MM.1S (cell line): ENCODE measurements at regions not wholly inside any gene's neighbourhood (a gene's known extent, or its start where the extent isn't known, plus 50 kb on each side); places are given as distances from the start of the nearest gene placed in this dataset.

Source experiments
- CTCF ChIP-seq: fragments of 300-600 bp; sonication (generic); IDR thresholded peaks from 2 replicates; pipeline ENCODE4 v1.5.1; 2016; ENCODE audit warnings: antibody characterized with exemption, low read length, mixed read lengths
- EZH2 ChIP-seq: fragments of 300-600 bp; sonication (generic); optimal IDR thresholded peaks from 2 replicates; pipeline ENCODE3; 2017; ENCODE audit warnings: low read depth, mild to moderate bottlenecking, antibody characterized with exemption, low read length, mixed read lengths

- TF ChIP-seq CTCF (no peak), EZH2 (no peak)
Measured at GRCh38 chr18:76750269-76750668, 72.1 kb upstream of the ZNF236 start.
